Panc1 (cell line): ENCODE measurements at regions not wholly inside any gene's neighbourhood (a gene's known extent, or its start where the extent isn't known, plus 50 kb on each side); places are given as distances from the start of the nearest gene placed in this dataset.

ENCODE experiments used
- ATAC-seq: fragments of 200-7000 bp; cut with Tn5 transposase; 2 replicates; pipeline ENCODE4 v1.9.1; 2020; ENCODE audit warnings: mild to moderate bottlenecking, moderate library complexity
- BruUV-seq: library from RNA; stranded (reverse); fragments of 400-500 nt; replicated peaks from 2 replicates; lab custom pipeline; 2021; lab: Mats Ljungman, UMichigan
- CTCF ChIA-PET: fragments of 300-600 bp; sonication (Branson Sonifier 250); formaldehyde crosslinking; loops from one replicate; lab custom pipeline; 2022; ENCODE audit warnings: antibody characterized with exemption; lab: Charles Lee
- POLR2A ChIA-PET: fragments of 300-600 bp; sonication (Branson Sonifier 250); formaldehyde crosslinking; loops from one replicate; lab custom pipeline; 2022; ENCODE audit warnings: antibody characterized with exemption; lab: Charles Lee
- DNase-seq: peaks from one replicate; pipeline ENCODE4 v3.0.0-alpha.2; 2010; ENCODE audit warnings: low read depth, low spot score
- H3K27ac ChIP-seq: 2 replicates; pipeline ENCODE4 v1.5.1; 2011; ENCODE audit warnings: mild to moderate bottlenecking, low read length, inconsistent platforms
- H3K27me3 ChIP-seq: fragments of 200-500 bp; sonication (Bioruptor generic); 2 replicates; pipeline ENCODE4 v1.6.0; 2014; ENCODE audit warnings: low read length, inconsistent platforms; ENCODE audit not compliant: control insufficient read depth, insufficient read depth
- H3K36me3 ChIP-seq: fragments of 200-500 bp; sonication (Bioruptor generic); 2 replicates; pipeline ENCODE4 v1.5.1; 2014; ENCODE audit warnings: inconsistent platforms, mild to moderate bottlenecking, low read length, moderate library complexity; ENCODE audit not compliant: control insufficient read depth, insufficient read depth
- H3K4me1 ChIP-seq: 2 replicates; pipeline ENCODE4 v1.5.1; 2011; ENCODE audit warnings: inconsistent platforms, mild to moderate bottlenecking, low read length, moderate library complexity; ENCODE audit not compliant: control insufficient read depth, insufficient read depth
- H3K4me3 ChIP-seq, 2 experiments: 2 replicates each; pipeline ENCODE4 v1.5.1; 2011 to 2012; ENCODE audit warnings: low read depth in 2 of 2, low read length in 2 of 2, mild to moderate bottlenecking in 2 of 2, inconsistent platforms in 1 of 2, moderate library complexity in 1 of 2
- H3K9me3 ChIP-seq: fragments of 200-500 bp; sonication (Bioruptor generic); 2 replicates; pipeline ENCODE4 v1.5.1; 2014; ENCODE audit warnings: low read depth, mild to moderate bottlenecking, inconsistent platforms, low read length, moderate library complexity; ENCODE audit not compliant: control insufficient read depth, insufficient read depth
- CTCF ChIP-seq: fragments of 450-650 bp; IDR thresholded peaks from 2 replicates; pipeline ENCODE4 v1.5.1; 2017; ENCODE audit warnings: mild to moderate bottlenecking
- POLR2AphosphoS5 ChIP-seq: IDR thresholded peaks from 2 replicates; pipeline ENCODE4 v1.6.1; 2012; ENCODE audit warnings: mild to moderate bottlenecking, low read depth, low read length, moderate library complexity
- REST ChIP-seq, 2 experiments: IDR thresholded peaks; 2 replicates each; pipeline ENCODE4 v1.6.1; 2011 to 2012; ENCODE audit warnings: low read depth in 2 of 2, control low read depth in 1 of 2, low read length in 1 of 2, mild to moderate bottlenecking in 1 of 2, moderate library complexity in 1 of 2; ENCODE audit not compliant: insufficient read depth in 1 of 2
- SIN3A ChIP-seq: IDR thresholded peaks from 2 replicates; pipeline ENCODE4 v1.6.1; 2012; ENCODE audit warnings: low read depth, mild to moderate bottlenecking, low read length, moderate library complexity, borderline replicate concordance; ENCODE audit not compliant: insufficient read depth
- TCF7L2 ChIP-seq: IDR thresholded peaks from 2 replicates; pipeline ENCODE4 v1.6.1; 2011; ENCODE audit warnings: mild to moderate bottlenecking, low read depth, low read length, inconsistent platforms
- in situ Hi-C: cut with HindIII; loops from 2 replicates; pipeline ENCODE4 v1.10.0; 2016; ENCODE audit warnings: low sequenced_read_pairs, low pct_unique_long_range_greater_than_20kb
- intact Hi-C: fragments of 100-400 bp; cut with micrococcal nuclease; formaldehyde crosslinking; loops from one replicate; pipeline ENCODE4 v1.10.0; 2022; ENCODE audit not compliant: unreplicated experiment

- H3K36me3 ChIP-seq = no peaks in the 10 kb centered on the region
- H3K27me3 ChIP-seq = no peaks in the 10 kb centered on the region
- intact Hi-C loops (no loop called here), in situ Hi-C loops (no loop called here)
- H3K4me3 ChIP-seq = no peak overlapping the region
- ATAC-seq = no peak
- no peak overlapping the region for H3K27ac ChIP-seq
- H3K9me3 ChIP-seq = no peaks in the 10 kb centered on the region
- TF ChIP-seq POLR2AphosphoS5 = no peak
- TF ChIP-seq SIN3A = no peak
- TF ChIP-seq REST (IDR thresholded peaks at IDR 0.05; ENCODE audit: insufficient read depth in 1 of 2, low read depth in 2 of 2, low read length in 1 of 2) = no peak
- TF ChIP-seq CTCF = no peak
- no peak for TF ChIP-seq TCF7L2
- ChIA-PET POLR2A (no interaction called here), CTCF (no interaction called here)
- no TSS peak for BruUV-seq
- DNase-seq = peak; percentile 27
- no peaks in the 10 kb centered on the region for H3K4me1 ChIP-seq
These were observed 630.0 kb upstream of the TBX3 start for GRCh38 chr12:115313929-115314328.

- POLR2A ChIA-PET = no interaction called here
- TF ChIP-seq REST (IDR thresholded peaks at IDR 0.05; ENCODE audit: insufficient read depth in 1 of 2, low read depth in 2 of 2, low read length in 1 of 2) (no peak), POLR2AphosphoS5 (no peak), TCF7L2 (no peak), SIN3A (no peak), CTCF (no peak)
- in situ Hi-C loops = no loop called here
- intact Hi-C loops = no loop called here
- DNase-seq (no peak), ATAC-seq (no peak)
- Histone ChIP-seq H3K9me3 (no peaks in the 10 kb centered on the region), H3K4me3 (no peak overlapping the region), H3K27ac (no peak overlapping the region), H3K4me1 (no peaks in the 10 kb centered on the region), H3K27me3 (no peaks in the 10 kb centered on the region), H3K36me3 (no peaks in the 10 kb centered on the region)
- CTCF ChIA-PET = no interaction called here
- BruUV-seq = no TSS peak
These were observed 628.9 kb upstream of the TBX3 start for GRCh38 chr12:115312901-115313300.
